GM20000 (cell line): ENCODE measurements at regions not wholly inside any gene's neighbourhood (a gene's known extent, or its start where the extent isn't known, plus 50 kb on each side); places are given as distances from the start of the nearest gene placed in this dataset.

ENCODE experiments used
- DNase-seq: peaks from one replicate; pipeline ENCODE4 v3.0.0; 2012; ENCODE audit warnings: low spot score
- CTCF ChIP-seq: IDR thresholded peaks from 2 replicates; pipeline ENCODE4 v1.5.1; 2012; ENCODE audit warnings: mild to moderate bottlenecking, control low read depth; ENCODE audit errors: extremely low read depth, missing control alignments

- no peak for TF ChIP-seq CTCF
- no peak for DNase-seq
Measured at GRCh38 chr3:159829539-159830227, 159.0 kb upstream of the IL12A start.

- TF ChIP-seq CTCF = no peak
- DNase-seq = no peak
Measured at GRCh38 chr3:159830523-159831154, 158.0 kb upstream of the IL12A start.

GRCh38 chr3:159831466-159831865 lies 157.2 kb upstream of the IL12A start:
- TF ChIP-seq CTCF = no peak

GRCh38 chr3:159832024-159832423 lies 156.6 kb upstream of the IL12A start:
- peak; percentile 27 for DNase-seq
- TF ChIP-seq CTCF = no peak

More at GRCh38 chr3:159831466-159831865, 157.2 kb upstream of the IL12A start:
- DNase-seq = no peak

GRCh38 chr3:159835126-159835525 lies 153.5 kb upstream of the IL12A start:
- TF ChIP-seq CTCF = no peak
- no peak for DNase-seq

GRCh38 chr3:159837725-159838124 lies 150.9 kb upstream of the IL12A start:
- no peak for TF ChIP-seq CTCF
- no peak for DNase-seq

GRCh38 chr3:159838938-159839337 lies 149.7 kb upstream of the IL12A start:
- no peak for DNase-seq
- TF ChIP-seq CTCF = no peak
